GM12873 (cell line): ENCODE measurements at regions not wholly inside any gene's neighbourhood (a gene's known extent, or its start where the extent isn't known, plus 50 kb on each side); places are given as distances from the start of the nearest gene placed in this dataset.

ENCODE experiments used
- TF ChIP-seq, protein P1 (sequence below): IDR thresholded peaks from 2 replicates; pipeline ENCODE4 v1.5.1; 2012; ENCODE audit warnings: low read depth, mild to moderate bottlenecking, moderate library complexity, low read length, control low read depth; ENCODE audit not compliant: insufficient read depth; ENCODE audit errors: missing control alignments

DNA sequence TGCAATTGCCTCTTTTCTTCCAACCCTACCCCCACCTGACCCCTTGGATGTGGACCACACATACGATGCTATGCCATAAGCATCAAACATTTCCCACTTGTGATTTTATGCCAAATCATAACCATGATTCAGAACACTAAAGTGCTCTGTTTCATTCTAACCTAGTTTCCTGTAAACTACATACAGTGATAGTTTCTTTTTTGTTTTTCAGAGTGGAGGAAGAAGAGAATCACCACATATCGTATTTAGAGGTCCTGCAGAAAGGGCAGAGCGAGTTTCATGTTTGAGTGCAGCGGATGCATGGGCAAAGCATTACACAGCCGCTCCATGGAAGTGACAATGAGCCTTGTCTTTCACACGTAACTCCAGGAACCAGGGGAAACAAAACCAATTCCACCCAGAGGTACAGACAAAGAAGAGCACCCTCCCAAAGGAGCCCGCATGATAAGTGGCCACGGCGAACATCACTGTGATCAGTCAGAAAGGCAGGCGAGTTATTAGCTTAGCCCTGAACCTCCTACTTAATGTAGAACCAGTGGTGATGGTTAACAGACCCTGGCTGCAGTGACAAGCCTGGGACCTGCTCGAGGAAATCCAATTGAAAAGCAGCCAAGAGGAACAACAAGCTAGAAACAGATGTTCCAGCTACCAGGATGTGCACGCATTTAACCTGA is 64.0 kb upstream of the ZNF281 start:
- TF ChIP-seq, protein P1, sequence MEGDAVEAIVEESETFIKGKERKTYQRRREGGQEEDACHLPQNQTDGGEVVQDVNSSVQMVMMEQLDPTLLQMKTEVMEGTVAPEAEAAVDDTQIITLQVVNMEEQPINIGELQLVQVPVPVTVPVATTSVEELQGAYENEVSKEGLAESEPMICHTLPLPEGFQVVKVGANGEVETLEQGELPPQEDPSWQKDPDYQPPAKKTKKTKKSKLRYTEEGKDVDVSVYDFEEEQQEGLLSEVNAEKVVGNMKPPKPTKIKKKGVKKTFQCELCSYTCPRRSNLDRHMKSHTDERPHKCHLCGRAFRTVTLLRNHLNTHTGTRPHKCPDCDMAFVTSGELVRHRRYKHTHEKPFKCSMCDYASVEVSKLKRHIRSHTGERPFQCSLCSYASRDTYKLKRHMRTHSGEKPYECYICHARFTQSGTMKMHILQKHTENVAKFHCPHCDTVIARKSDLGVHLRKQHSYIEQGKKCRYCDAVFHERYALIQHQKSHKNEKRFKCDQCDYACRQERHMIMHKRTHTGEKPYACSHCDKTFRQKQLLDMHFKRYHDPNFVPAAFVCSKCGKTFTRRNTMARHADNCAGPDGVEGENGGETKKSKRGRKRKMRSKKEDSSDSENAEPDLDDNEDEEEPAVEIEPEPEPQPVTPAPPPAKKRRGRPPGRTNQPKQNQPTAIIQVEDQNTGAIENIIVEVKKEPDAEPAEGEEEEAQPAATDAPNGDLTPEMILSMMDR = no peak

DNA sequence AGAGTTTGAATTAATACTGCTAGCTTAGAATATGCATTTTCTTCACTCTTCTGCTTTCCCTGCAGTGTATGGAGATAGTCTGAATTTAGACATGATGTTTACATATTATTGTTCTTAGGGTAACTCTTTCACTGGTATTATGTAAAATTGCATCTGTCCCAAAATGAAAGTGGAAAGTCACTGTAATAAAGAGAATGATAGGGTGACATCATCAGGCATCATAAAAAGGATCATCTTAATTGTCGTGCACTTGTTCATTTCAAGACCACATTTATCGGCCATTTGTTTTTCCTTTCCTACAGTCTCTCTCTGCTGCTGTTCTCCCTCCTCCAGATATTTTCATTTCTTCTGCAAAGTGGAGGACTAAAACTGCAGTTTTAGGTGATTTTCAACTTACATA is 61.9 kb upstream of the ZNF281 start:
- TF ChIP-seq, protein P1 = no peak

DNA sequence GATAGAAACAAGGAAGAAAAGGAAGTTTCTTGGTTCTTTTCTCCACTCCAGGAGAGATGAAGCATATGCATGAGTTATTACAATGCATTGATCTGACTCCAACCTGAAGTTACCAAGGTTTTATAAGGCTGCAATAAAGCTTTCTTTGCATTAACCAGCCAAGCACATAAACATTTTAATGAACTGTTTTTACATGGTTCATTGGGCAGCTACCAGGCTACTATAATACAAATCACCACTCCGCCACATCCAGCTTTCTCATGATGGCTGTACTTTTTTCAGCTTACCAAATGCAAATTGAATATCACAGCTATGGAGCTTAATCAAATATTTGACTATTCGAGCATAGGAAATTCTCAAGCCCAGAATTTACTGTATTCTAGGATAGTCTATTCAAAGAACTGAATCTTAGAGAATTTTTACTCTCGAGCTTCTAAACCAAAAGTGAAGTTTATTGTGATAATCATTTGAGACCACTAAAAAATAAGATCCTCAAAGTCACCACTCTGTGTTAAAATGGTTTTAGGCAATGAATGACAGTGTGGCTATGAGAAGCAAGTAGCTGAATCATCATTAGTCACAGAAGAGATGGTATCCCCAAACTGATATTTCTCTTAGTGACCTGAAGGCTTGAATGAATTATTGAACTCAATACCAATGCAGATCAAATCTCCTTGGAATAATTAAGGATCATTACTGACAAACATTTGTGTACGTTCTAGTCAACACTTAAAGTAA is 58.6 kb upstream of the ZNF281 start:
- TF ChIP-seq, protein P1 = no peak

DNA sequence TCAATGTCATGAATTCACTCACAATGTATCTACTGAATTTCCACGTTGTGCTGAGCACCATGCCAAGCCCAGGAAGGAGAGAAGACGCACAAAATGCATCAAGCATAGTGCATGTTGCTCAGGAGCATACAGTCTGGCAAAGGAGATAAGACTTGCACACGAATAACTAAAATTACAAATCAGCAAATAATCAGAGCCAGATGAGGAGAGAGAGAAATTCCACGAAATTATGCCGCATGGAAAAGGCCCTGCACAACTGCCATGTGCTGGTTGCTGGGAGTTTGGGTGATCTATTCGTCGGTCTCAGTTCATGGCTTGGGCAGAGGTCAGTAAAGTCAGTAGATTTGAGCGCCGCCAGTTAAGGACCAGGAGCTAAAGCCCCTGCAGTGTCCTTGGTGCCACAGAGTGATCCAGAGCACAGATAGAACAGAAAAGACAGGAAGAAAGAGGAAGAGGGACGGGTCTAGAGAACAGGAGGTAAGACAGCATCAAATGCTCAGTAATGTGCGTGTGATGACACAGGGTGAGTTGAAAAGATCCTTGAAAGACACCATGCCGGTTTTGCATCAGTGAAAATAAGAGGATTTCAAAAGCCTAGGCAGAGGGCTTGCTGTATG is 55.1 kb upstream of the ZNF281 start:
- TF ChIP-seq, protein P1 = no peak
